HG02623 (cell line): ENCODE measurements at regions not wholly inside any gene's neighbourhood (a gene's known extent, or its start where the extent isn't known, plus 50 kb on each side); places are given as distances from the start of the nearest gene placed in this dataset.
A peak's percentile ranks its signal among the peaks of the same experiment; 100 is the strongest.
"Not testable (repeated sequence)": the region's sequence is repeated elsewhere in the genome, so short reads cannot be mapped to it uniquely, and the experiment has no call there.

Source experiments
- ATAC-seq: cut with Tn5 transposase; IDR thresholded peaks from one replicate; pipeline ENCODE4 v1.9.1; 2021; ENCODE audit warnings: moderate library complexity; ENCODE audit not compliant: unreplicated experiment

DNA sequence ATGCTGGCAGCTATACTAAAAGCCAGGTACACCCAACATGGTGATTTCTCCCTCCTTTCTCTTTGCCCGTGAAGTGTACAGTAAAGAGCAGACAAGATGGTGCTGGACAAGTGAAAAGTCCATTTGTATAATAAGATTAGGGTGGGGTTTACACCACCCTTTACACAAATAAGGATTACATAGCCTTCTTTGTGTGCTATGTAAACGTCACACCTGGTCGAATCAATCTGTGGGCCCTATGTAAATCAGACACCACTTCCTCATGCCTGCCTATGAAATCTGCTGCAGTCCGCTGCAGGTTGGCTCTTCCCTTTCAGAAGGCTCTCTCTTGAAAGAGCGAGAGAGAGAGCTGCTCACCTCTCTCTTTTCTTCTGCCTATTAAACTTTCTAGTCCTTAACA lies 1054.3 kb upstream of the SLC39A10 start:
- no peak for ATAC-seq

DNA sequence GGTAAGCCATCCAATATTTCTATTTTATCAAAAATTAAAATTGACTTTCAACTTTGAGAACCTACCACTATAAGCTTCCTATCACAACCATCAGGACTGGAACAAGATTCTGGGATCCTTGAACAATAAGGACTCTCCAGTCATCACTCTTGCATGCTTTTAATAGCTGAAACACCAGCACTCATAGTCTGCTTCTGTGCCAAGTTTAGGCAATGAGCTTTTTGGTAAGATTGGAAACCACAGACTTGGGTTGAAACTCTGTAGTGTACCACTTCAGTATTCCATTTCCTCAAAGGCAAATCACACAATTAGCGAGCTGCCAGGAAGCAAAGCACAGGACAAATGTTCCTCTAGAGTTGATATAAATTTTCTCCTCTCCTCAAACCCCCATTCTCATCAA lies 1065.8 kb upstream of the SLC39A10 start:
- no peak for ATAC-seq

GRCh38 chr2:194587739-194588270 lies 1069.2 kb upstream of the SLC39A10 start:
- ATAC-seq = no peak

DNA sequence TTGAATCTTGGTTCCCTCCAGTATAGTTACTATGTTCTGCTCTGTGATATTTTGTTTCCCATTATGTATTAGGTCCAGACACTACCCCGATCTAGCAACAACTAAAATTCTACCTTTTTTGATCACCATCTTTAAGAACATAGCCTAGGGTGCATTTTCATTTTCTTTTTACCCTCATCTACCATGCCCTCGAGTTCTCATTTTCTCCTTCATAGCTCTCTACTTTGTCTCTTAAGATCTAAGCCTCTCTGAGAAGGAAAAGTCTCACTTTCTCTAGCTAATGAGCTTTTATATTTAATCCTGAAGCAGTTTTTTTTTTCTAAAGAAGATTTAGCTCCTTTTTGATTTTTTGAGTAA lies 1089.4 kb upstream of the SLC39A10 start:
- peak; percentile 36 for ATAC-seq

- ATAC-seq = peak; percentile 88
Observed at GRCh38 chr2:194566907-194567660, 1089.9 kb upstream of the SLC39A10 start.

GRCh38 chr2:194564422-194564821 lies 1092.6 kb upstream of the SLC39A10 start:
- no peak for ATAC-seq

- no peak for ATAC-seq
Observed at GRCh38 chr2:194562329-194562728, 1094.7 kb upstream of the SLC39A10 start.

- ATAC-seq = no peak
Observed at GRCh38 chr2:194559964-194560363, 1097.1 kb upstream of the SLC39A10 start.

DNA sequence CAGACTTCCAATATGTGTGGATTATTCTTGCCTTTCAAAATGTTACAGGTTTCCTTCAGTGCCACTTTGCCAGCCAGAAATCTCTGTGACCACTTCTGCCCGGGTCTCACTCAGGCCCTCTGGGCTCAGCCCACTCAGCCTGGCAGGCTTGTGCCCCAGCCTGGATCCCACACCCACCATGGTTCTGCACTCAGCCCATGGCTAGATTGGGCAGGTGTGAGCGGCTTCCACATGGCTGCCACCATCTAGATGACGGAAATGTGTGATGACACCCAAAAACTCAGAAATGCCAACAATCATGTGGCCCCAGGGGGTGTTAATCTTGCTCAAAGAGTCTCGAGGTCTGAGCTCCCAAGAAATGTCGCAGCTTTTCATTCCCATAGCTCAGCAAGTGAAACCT lies 1097.5 kb upstream of the SLC39A10 start:
- ATAC-seq = no peak

DNA sequence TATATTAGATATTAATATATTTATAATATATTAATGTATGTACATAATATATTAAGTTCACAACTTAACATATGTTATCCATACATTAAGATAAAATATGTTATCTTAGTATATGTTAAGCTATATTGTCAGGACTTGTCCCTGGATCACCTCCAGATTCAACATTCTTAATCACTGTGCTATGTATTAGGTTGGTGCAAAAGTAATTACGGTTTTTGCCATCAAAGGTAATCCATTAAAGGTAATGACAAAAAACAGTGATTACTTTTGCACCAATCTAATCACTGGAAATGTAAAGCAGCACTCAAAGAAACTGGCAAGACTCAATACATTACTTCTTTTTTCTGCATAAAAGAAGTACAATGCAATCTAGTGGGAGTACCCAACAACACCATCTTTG lies 1099.0 kb upstream of the SLC39A10 start:
- ATAC-seq = no peak

DNA sequence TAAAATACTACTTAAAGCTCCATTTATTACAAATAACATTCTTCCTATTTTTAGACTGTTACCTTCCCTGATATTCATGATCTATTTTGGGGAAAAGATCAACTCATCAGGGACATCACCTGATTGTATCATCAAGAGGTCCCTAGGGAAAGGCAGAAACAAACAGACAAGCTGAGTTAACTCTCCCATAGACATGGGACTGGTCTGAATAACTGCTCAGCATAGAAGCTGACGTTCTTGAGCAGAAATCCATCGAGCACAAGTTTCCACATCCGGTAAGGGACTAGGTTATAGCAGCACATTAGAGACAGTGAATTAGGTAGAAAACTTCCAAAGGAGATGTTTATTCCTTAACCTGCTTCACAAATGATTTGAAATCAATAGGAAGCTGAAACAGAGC lies 1100.4 kb upstream of the SLC39A10 start:
- ATAC-seq = no peak

GRCh38 chr2:194553980-194554379 lies 1103.0 kb upstream of the SLC39A10 start:
- ATAC-seq = no peak

DNA sequence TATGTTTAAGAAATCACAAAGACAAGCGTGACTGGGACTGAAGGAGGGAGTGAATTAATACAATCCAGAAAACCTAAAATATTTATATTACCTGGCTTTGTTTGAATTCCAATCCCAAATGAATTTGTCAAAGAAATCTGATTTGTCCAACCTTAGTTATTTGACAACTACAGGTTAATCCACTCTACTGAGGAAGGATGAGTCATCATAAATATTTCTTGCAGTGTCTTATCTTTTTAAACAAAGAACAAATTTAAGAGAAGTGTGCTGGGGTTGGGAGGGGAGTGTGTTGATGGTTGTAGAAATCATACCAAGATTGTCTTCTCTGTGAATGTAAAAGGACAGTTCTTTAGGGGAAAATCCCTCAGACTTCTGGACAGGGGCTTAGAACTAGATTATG lies 1106.3 kb upstream of the SLC39A10 start:
- no peak for ATAC-seq

GRCh38 chr2:194549387-194549786 lies 1107.6 kb upstream of the SLC39A10 start:
- ATAC-seq = no peak

GRCh38 chr2:194545978-194546377 lies 1111.0 kb upstream of the SLC39A10 start:
- ATAC-seq = no peak

- ATAC-seq = no peak
Observed at GRCh38 chr2:194539425-194539824, 1117.6 kb upstream of the SLC39A10 start.

DNA sequence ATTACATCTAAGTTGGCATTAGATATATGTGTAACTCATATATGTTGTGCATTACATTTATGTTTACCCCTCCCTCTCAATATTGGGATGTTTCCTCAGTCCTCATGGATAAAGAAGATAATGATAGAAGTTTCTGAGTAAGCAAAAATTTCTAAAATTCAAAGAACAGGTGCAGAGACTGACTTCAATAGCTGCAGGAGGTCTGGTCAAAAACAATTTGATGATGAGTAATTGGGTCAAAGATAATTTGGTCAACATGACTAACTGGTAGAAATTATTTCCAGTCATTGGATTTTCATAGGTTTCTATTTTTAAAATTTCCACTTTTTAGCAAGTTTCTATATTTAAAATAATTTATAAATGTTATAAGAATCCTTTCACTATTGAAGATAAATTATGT lies 1130.9 kb upstream of the SLC39A10 start:
- no peak for ATAC-seq

DNA sequence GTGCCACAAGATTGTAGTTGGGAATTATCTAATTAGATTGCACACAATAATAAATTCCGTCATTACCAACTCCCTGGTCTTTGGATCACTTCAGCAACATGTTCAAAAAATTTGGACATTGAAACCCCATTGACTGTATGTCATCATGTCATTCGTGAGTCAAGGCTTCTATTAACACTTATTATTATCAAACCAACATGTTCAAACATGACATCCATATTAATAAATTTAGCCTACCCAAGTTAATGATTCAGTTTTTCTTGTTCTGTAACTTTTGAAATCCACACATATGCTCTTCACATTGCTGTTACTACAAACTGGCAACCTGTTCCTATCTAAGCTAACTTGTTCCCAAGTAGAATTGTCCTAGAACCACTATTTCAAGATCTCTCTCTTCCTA lies 1142.7 kb upstream of the SLC39A10 start:
- ATAC-seq = no peak

GRCh38 chr2:194511070-194511469 lies 1146.0 kb upstream of the SLC39A10 start:
- ATAC-seq = not testable (repeated sequence)

GRCh38 chr2:194504876-194505275 lies 1152.2 kb upstream of the SLC39A10 start:
- ATAC-seq = not testable (repeated sequence)

- no peak for ATAC-seq
Observed at GRCh38 chr2:194495046-194495445, 1162.0 kb upstream of the SLC39A10 start.

DNA sequence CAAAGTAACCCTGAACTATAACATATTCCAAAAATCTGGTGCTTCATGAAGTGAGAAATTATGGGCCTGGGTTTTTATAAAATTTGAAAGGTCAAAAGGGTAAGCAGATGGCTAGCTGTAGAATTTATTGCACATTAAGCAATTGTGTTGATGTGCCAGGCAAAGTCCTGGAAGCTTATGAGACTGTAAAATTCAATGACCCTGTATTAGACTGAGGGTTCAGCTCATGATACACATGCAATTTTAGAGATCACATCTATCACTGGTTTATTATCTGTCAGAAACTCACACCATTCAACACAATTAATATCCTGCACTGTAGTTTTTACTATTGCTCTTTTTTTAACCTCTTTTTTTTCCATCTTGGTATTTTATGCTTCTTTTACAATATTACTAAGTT lies 1162.6 kb upstream of the SLC39A10 start:
- no peak for ATAC-seq
